Liver (tissue), 8 donors: ENCODE measurements at regions not wholly inside any gene's neighbourhood (a gene's known extent, or its start where the extent isn't known, plus 50 kb on each side); places are given as distances from the start of the nearest gene placed in this dataset.

Experiments used
- DNase-seq: peaks from one replicate; pipeline ENCODE4 v3.0.0-alpha.2; 2017; ENCODE audit warnings: low spot score
- H3K27ac ChIP-seq, 2 donors: one replicate each; pipeline ENCODE4 v1.7.0; 2013; ENCODE audit warnings: inconsistent platforms in 2 of 2, low read length in 2 of 2, control low read depth in 1 of 2, low read depth in 1 of 2, mild to moderate bottlenecking in 1 of 2
- H3K27me3 ChIP-seq, 4 donors: one replicate each; pipeline versions ENCODE4 v1.6.1 to v1.7.0; 2013; ENCODE audit warnings: low read length in 3 of 4, inconsistent platforms in 1 of 4, mild to moderate bottlenecking in 1 of 4, moderate library complexity in 1 of 4; ENCODE audit not compliant: control insufficient read depth in 4 of 4, insufficient read depth in 4 of 4
- H3K36me3 ChIP-seq, 4 donors: one replicate each; pipeline versions ENCODE4 v1.6.1 to v1.7.0; 2013; ENCODE audit warnings: low read length in 3 of 4, mild to moderate bottlenecking in 3 of 4, low read depth in 1 of 4, moderate library complexity in 1 of 4; ENCODE audit not compliant: control insufficient read depth in 4 of 4, insufficient read depth in 3 of 4
- H3K4me1 ChIP-seq, 4 donors: one replicate each; pipeline versions ENCODE4 v1.6.1 to v1.7.0; 2013; ENCODE audit warnings: low read length in 3 of 4, mild to moderate bottlenecking in 3 of 4, moderate library complexity in 1 of 4; ENCODE audit not compliant: control insufficient read depth in 4 of 4, insufficient read depth in 4 of 4
- H3K4me3 ChIP-seq, 3 donors: one replicate each; pipeline versions ENCODE4 v1.6.1 to v1.7.0; 2013; ENCODE audit warnings: low read length in 3 of 3, control low read depth in 1 of 3, low read depth in 1 of 3, mild to moderate bottlenecking in 1 of 3
- H3K9ac ChIP-seq, 2 donors: one replicate each; pipeline ENCODE4 v1.7.0; 2013; ENCODE audit warnings: low read length in 2 of 2, mild to moderate bottlenecking in 2 of 2, moderate library complexity in 2 of 2, control low read depth in 1 of 2, low read depth in 1 of 2
- H3K9me3 ChIP-seq, 4 donors: one replicate each; pipeline versions ENCODE4 v1.6.1 to v1.7.0; 2013; ENCODE audit warnings: low read length in 3 of 4; ENCODE audit not compliant: control insufficient read depth in 4 of 4
- ATF3 ChIP-seq: IDR thresholded peaks from 2 replicates; pipeline ENCODE4 v1.6.1; 2016; ENCODE audit warnings: antibody characterized with exemption
- CTCF ChIP-seq: fragments of 150-350 bp; IDR thresholded peaks from 2 replicates; pipeline ENCODE4 v1.5.1; 2017; ENCODE audit warnings: improper control_type of control experiment, low read depth, low read length; ENCODE audit not compliant: missing input control
- EGR1 ChIP-seq, 2 donors: IDR thresholded peaks; 2 replicates each; pipeline ENCODE4 v1.6.1; 2016 to 2018; ENCODE audit warnings: antibody characterized with exemption in 2 of 2, low read depth in 2 of 2
- FOXA1 ChIP-seq: IDR thresholded peaks from 2 replicates; pipeline ENCODE4 v1.6.1; 2016; ENCODE audit warnings: antibody characterized with exemption
- FOXA2 ChIP-seq: IDR thresholded peaks from 2 replicates; pipeline ENCODE4 v1.6.1; 2016; ENCODE audit warnings: antibody characterized with exemption
- GABPA ChIP-seq, 2 donors: IDR thresholded peaks in 1 of 2; conservative IDR thresholded peaks in 1 of 2; 2 replicates each; pipeline ENCODE4 v1.6.1; 2016; ENCODE audit warnings: antibody characterized with exemption in 2 of 2, mild to moderate bottlenecking in 1 of 2, moderate library complexity in 1 of 2
- HNF4A ChIP-seq, 2 donors: conservative IDR thresholded peaks; 2 replicates each; pipeline ENCODE4 v1.6.1; 2016; ENCODE audit warnings: antibody characterized with exemption in 2 of 2, mild to moderate bottlenecking in 2 of 2
- HNF4G ChIP-seq: IDR thresholded peaks from 2 replicates; pipeline ENCODE4 v1.6.1; 2016; ENCODE audit warnings: antibody characterized with exemption
- JUND ChIP-seq, 2 donors: IDR thresholded peaks; 2 replicates each; pipeline ENCODE4 v1.6.1; 2016; ENCODE audit warnings: antibody characterized with exemption in 2 of 2
- MAX ChIP-seq: IDR thresholded peaks from 2 replicates; pipeline ENCODE4 v1.6.1; 2016; ENCODE audit warnings: antibody characterized with exemption
- NR2F2 ChIP-seq: IDR thresholded peaks from 2 replicates; pipeline ENCODE4 v1.6.1; 2016; ENCODE audit warnings: antibody characterized with exemption
- RAD21 ChIP-seq, 2 donors: IDR thresholded peaks; 2 replicates each; pipeline ENCODE4 v1.6.1; 2016; ENCODE audit warnings: antibody characterized with exemption in 2 of 2, mild to moderate bottlenecking in 2 of 2
- REST ChIP-seq: IDR thresholded peaks from 2 replicates; pipeline ENCODE4 v1.6.1; 2016; ENCODE audit warnings: antibody characterized with exemption, mild to moderate bottlenecking
- RXRA ChIP-seq, 2 donors: IDR thresholded peaks; 2 replicates each; pipeline ENCODE4 v1.6.1; 2017 to 2018; ENCODE audit warnings: antibody characterized with exemption in 2 of 2, mild to moderate bottlenecking in 1 of 2
- SP1 ChIP-seq: IDR thresholded peaks from 2 replicates; pipeline ENCODE4 v1.6.1; 2018; ENCODE audit warnings: antibody characterized with exemption, mild to moderate bottlenecking
- TAF1 ChIP-seq: conservative IDR thresholded peaks from 2 replicates; pipeline ENCODE4 v1.6.1; 2016; ENCODE audit warnings: antibody characterized with exemption, mild to moderate bottlenecking
- YY1 ChIP-seq: IDR thresholded peaks from 2 replicates; pipeline ENCODE4 v1.6.1; 2016; ENCODE audit warnings: antibody characterized with exemption, mild to moderate bottlenecking
- ZBTB33 ChIP-seq: IDR thresholded peaks from 2 replicates; pipeline ENCODE4 v1.6.1; 2016; ENCODE audit warnings: antibody characterized with exemption
- WGBS: extraction: QIAGEN DNeasy Blood & Tissue Kit; methylation state at CpG from one replicate; pipeline ENCODE4 v1.1.7; 2013; 5-methylcytosine and 5-hydroxymethylcytosine counted together
- donor health status: healthy.
- donor health status: healthy.
- donor health status: healthy.
- donor health status: healthy.
- donor health status: healthy.

- no peak for TF ChIP-seq CTCF
Measured at GRCh38 chr10:124249196-124249595, 155.8 kb upstream of the CHST15 start (continued).

GRCh38 chr10:124248056-124249045 lies 155.0 kb upstream of the CHST15 start:
- Histone ChIP-seq H3K4me3 (no peak overlapping the region), H3K9me3 (no peaks in the 10 kb centered on the region), H3K9ac (no peak overlapping the region), H3K36me3 (no peaks in the 10 kb centered on the region), H3K27me3 (no peaks in the 10 kb centered on the region), H3K27ac (no peak overlapping the region), H3K4me1 (peaks cover 0 to 4% (median under 1%) of the 10 kb centered on the region in 4 donors)
- WGBS, result 81% methylated on average over 18 of the region's 18 CpGs
- DNase-seq, result no peak
- no peak for TF ChIP-seq FOXA2
- TF ChIP-seq ATF3, result no peak
- no peak for TF ChIP-seq ZBTB33
- TF ChIP-seq SP1, result no peak
- no peak for TF ChIP-seq REST
- no peak for TF ChIP-seq NR2F2
- TF ChIP-seq CTCF, result no peak
- no peak for TF ChIP-seq YY1
- TF ChIP-seq GABPA (IDR thresholded peaks at IDR 0.05 in 1 of 2, conservative IDR thresholded peaks at IDR 0.05 in 1 of 2), result no peak
- TF ChIP-seq FOXA1, result no peak
- no peak for TF ChIP-seq RXRA (IDR thresholded peaks at IDR 0.05)
- no peak for TF ChIP-seq EGR1 (IDR thresholded peaks at IDR 0.05; ENCODE audit: low read depth in 2 of 2)
- TF ChIP-seq HNF4A (conservative IDR thresholded peaks at IDR 0.05), result no peak
- no peak for TF ChIP-seq HNF4G
- TF ChIP-seq MAX, result no peak
- TF ChIP-seq JUND (IDR thresholded peaks at IDR 0.05), result no peak
- TF ChIP-seq TAF1, result no peak
- TF ChIP-seq RAD21 (IDR thresholded peaks at IDR 0.05), result no peak
